Ovary (tissue), 7 donors: ENCODE measurements at regions not wholly inside any gene's neighbourhood (a gene's known extent, or its start where the extent isn't known, plus 50 kb on each side); places are given as distances from the start of the nearest gene placed in this dataset.
"Not testable (repeated sequence)": the region's sequence is repeated elsewhere in the genome, so short reads cannot be mapped to it uniquely, and the experiment has no call there.

Experiments
- DNase-seq, 5 donors: peaks; one replicate each; pipeline ENCODE4 v3.0.0-alpha.2; 2019 to 2020
- H3K27ac ChIP-seq, 2 donors: fragments of 200-600 bp; one replicate each; pipeline versions ENCODE4 v1.5.1 to v1.8.0; 2019 to 2022
- H3K27me3 ChIP-seq: fragments of 200-600 bp; one replicate; pipeline ENCODE4 v1.8.0; 2022
- H3K36me3 ChIP-seq: fragments of 200-600 bp; sonication (generic); one replicate; pipeline ENCODE4 v1.5.1; 2019
- H3K4me1 ChIP-seq: one replicate; pipeline ENCODE4 v1.8.1; 2013; ENCODE audit warnings: mild to moderate bottlenecking, moderate library complexity; ENCODE audit not compliant: insufficient read depth
- H3K4me3 ChIP-seq: fragments of 200-600 bp; sonication (generic); one replicate; pipeline ENCODE4 v1.5.1; 2017
- H3K9me3 ChIP-seq, 2 donors: fragments of 200-600 bp in 1 of 2; sonication (generic) in 1 of 2; one replicate each; pipeline versions ENCODE4 v1.5.1 to v1.8.1; 2013 to 2019; ENCODE audit warnings: mild to moderate bottlenecking in 1 of 2, moderate library complexity in 1 of 2
- CTCF ChIP-seq, 3 donors: fragments of 450-650 bp in 2 of 3; fragments of 200-600 bp in 1 of 3; IDR thresholded peaks; one replicate each; pipeline versions ENCODE4 v1.5.1 to v1.8.0; 2016 to 2022; ENCODE audit warnings: antibody characterized with exemption in 3 of 3, mild to moderate bottlenecking in 1 of 3
- EP300 ChIP-seq: sonication (generic); formaldehyde crosslinking; IDR thresholded peaks from one replicate; pipeline ENCODE4 v1.6.1; 2017; ENCODE audit warnings: antibody characterized with exemption
- POLR2A ChIP-seq: fragments of 450-650 bp; IDR thresholded peaks from one replicate; pipeline ENCODE4 v1.6.1; 2017; ENCODE audit warnings: antibody characterized with exemption, mild to moderate bottlenecking, moderate library complexity
- WGBS, 3 donors: extraction: QIAGEN DNeasy Blood & Tissue Kit in 1 of 3; methylation state at CpG; one replicate each; pipeline versions ENCODE4 v1.1.5 to v1.1.7; 2013 to 2017; 5-methylcytosine and 5-hydroxymethylcytosine counted together
- intact Hi-C, 4 donors: fragments of 100-400 bp; cut with DNase I; formaldehyde crosslinking; loops; one replicate each; pipeline versions ENCODE4 v1.11.0 to v1.15.1; 2022 to 2023
- donor health status: DM: no; HTN: no; CAD: no; lungs with moderate emphysema.
- donor health status: DM: no; HTN: no; CAD: no.
- donor health status: Bipolar disorder and iron deficiency.
- donor health status: DM: no; HTN: no; CAD: no.
- donor health status: DM: yes; HTN: yes; CAD: no.

- H3K4me1 ChIP-seq = no peaks in the 10 kb centered on the region
- no peaks in the 10 kb centered on the region for H3K9me3 ChIP-seq
- WGBS, 3 donors = 32 to 41% (median 33%) methylated on average over 4 of the region's 4 CpGs
- intact Hi-C loops = no loop called here
- no peak overlapping the region for H3K4me3 ChIP-seq
- no peak for DNase-seq
- no peaks in the 10 kb centered on the region for H3K36me3 ChIP-seq
- TF ChIP-seq EP300 (no peak), POLR2A (no peak)
- H3K27me3 ChIP-seq = no peaks in the 10 kb centered on the region
- no peak overlapping the region for H3K27ac ChIP-seq
Measured at GRCh38 chrX:113793563-113793962, 790.3 kb upstream of the HTR2C start.

- H3K27ac ChIP-seq = no peak overlapping the region
- H3K36me3 ChIP-seq = no peaks in the 10 kb centered on the region
- H3K4me1 ChIP-seq = no peaks in the 10 kb centered on the region
- TF ChIP-seq CTCF (IDR thresholded peaks at IDR 0.05) (no peak), POLR2A (no peak), EP300 (no peak)
- WGBS, 3 donors = 45 to 61% (median 51%) methylated on average over 1 of the region's 1 CpG
- H3K27me3 ChIP-seq = no peaks in the 10 kb centered on the region
- no peak for DNase-seq
- H3K9me3 ChIP-seq = no peaks in the 10 kb centered on the region
- no peak overlapping the region for H3K4me3 ChIP-seq
- intact Hi-C loops = no loop called here
Measured at GRCh38 chrX:113790987-113791386, 792.9 kb upstream of the HTR2C start.

GRCh38 chrX:113784754-113785153, 799.1 kb upstream of the HTR2C start:
- intact Hi-C loops, H3K27me3 ChIP-seq, H3K4me1 ChIP-seq, H3K4me3 ChIP-seq, H3K9me3 ChIP-seq, H3K36me3 ChIP-seq, H3K27ac ChIP-seq, DNase-seq: not testable (repeated sequence)
- 67 to 74% (median 74%) methylated on average over 6 of the region's 6 CpGs for WGBS, 3 donors

GRCh38 chrX:113770806-113771205, 813.1 kb upstream of the HTR2C start:
- intact Hi-C loops = no loop called here
- Histone ChIP-seq H3K27me3 (no peaks in the 10 kb centered on the region), H3K4me3 (no peak overlapping the region), H3K9me3 (no peaks in the 10 kb centered on the region), H3K27ac (no peak overlapping the region), H3K36me3 (no peaks in the 10 kb centered on the region), H3K4me1 (no peaks in the 10 kb centered on the region)
- DNase-seq = no peak
- 52 to 56% (median 55%) methylated on average over 2 of the region's 2 CpGs for WGBS, 3 donors
- TF ChIP-seq POLR2A = no peak

GRCh38 chrX:113770071-113770470, 813.8 kb upstream of the HTR2C start:
- H3K27ac ChIP-seq = no peak overlapping the region
- no peaks in the 10 kb centered on the region for H3K4me1 ChIP-seq
- H3K36me3 ChIP-seq = no peaks in the 10 kb centered on the region
- no peak for TF ChIP-seq CTCF (IDR thresholded peaks at IDR 0.05)
- no peak for TF ChIP-seq POLR2A
- TF ChIP-seq EP300 = no peak
- WGBS, 3 donors = 23 to 30% (median 26%) methylated on average over 4 of the region's 4 CpGs
- intact Hi-C loops = no loop called here
- H3K27me3 ChIP-seq = no peaks in the 10 kb centered on the region
- no peak overlapping the region for H3K4me3 ChIP-seq
- H3K9me3 ChIP-seq = no peaks in the 10 kb centered on the region
- DNase-seq = no peak

- H3K9me3 ChIP-seq = no peaks in the 10 kb centered on the region
- H3K4me3 ChIP-seq = no peak overlapping the region
- H3K27ac ChIP-seq = no peak overlapping the region
- no peak for DNase-seq
- TF ChIP-seq EP300 (no peak), POLR2A (no peak)
- no peaks in the 10 kb centered on the region for H3K27me3 ChIP-seq
- 17 to 26% (median 19%) methylated on average over 2 of the region's 2 CpGs for WGBS, 3 donors
- no peaks in the 10 kb centered on the region for H3K36me3 ChIP-seq
- intact Hi-C loops = no loop called here
- H3K4me1 ChIP-seq = no peaks in the 10 kb centered on the region
Measured at GRCh38 chrX:113759422-113759821, 824.5 kb upstream of the HTR2C start.
